ENCODE measurements at regions not wholly inside any gene's neighbourhood (a gene's known extent, or its start where the extent isn't known, plus 50 kb on each side); places are given as distances from the start of the nearest gene placed in this dataset.
"Not testable (repeated sequence)": the region's sequence is repeated elsewhere in the genome, so short reads cannot be mapped to it uniquely, and the experiment has no call there.

GRCh38 chr9:30967476-30967875 lies 1417.0 kb upstream of the ACO1 start:
- no peak for DNase-seq (ENCODE audit: low read depth in 1 of 2, low spot score in 1 of 2)

GRCh38 chr9:30970186-30970585 lies 1414.3 kb upstream of the ACO1 start:
- DNase-seq (ENCODE audit: low read depth in 1 of 2, low spot score in 1 of 2), result no peak

GRCh38 chr9:30970812-30971211 lies 1413.6 kb upstream of the ACO1 start:
- DNase-seq (ENCODE audit: low read depth in 1 of 2, low spot score in 1 of 2), result no peak

- no peak for DNase-seq (ENCODE audit: low read depth in 1 of 2, low spot score in 1 of 2)
Measured at GRCh38 chr9:30972654-30973053, 1411.8 kb upstream of the ACO1 start.

- no peak for DNase-seq (ENCODE audit: low read depth in 1 of 2, low spot score in 1 of 2)
Measured at GRCh38 chr9:30977965-30978364, 1406.5 kb upstream of the ACO1 start.

- no peak for DNase-seq (ENCODE audit: low read depth in 1 of 2, low spot score in 1 of 2)
Measured at GRCh38 chr9:30982301-30982700, 1402.1 kb upstream of the ACO1 start.

- DNase-seq (ENCODE audit: low read depth in 1 of 2, low spot score in 1 of 2), result no peak
Measured at GRCh38 chr9:30995956-30996738, 1388.3 kb upstream of the ACO1 start.

GRCh38 chr9:30996761-30997160 lies 1387.7 kb upstream of the ACO1 start:
- DNase-seq (ENCODE audit: low read depth in 1 of 2, low spot score in 1 of 2), result no peak

- DNase-seq (ENCODE audit: low read depth in 1 of 2, low spot score in 1 of 2), result no peak
Measured at GRCh38 chr9:30997291-30997690, 1387.2 kb upstream of the ACO1 start.

- DNase-seq (ENCODE audit: low read depth in 1 of 2, low spot score in 1 of 2), result no peak
Measured at GRCh38 chr9:31005086-31005665, 1379.3 kb upstream of the ACO1 start.

GRCh38 chr9:31013371-31013770 lies 1371.1 kb upstream of the ACO1 start:
- no peak for DNase-seq (ENCODE audit: low read depth in 1 of 2, low spot score in 1 of 2)

GRCh38 chr9:31023847-31024246 lies 1360.6 kb upstream of the ACO1 start:
- DNase-seq (ENCODE audit: low read depth in 1 of 2, low spot score in 1 of 2), result no peak

GRCh38 chr9:31027678-31028077 lies 1356.8 kb upstream of the ACO1 start:
- no peak for DNase-seq (ENCODE audit: low read depth in 1 of 2, low spot score in 1 of 2)

GRCh38 chr9:31028137-31028536 lies 1356.3 kb upstream of the ACO1 start:
- no peak for DNase-seq (ENCODE audit: low read depth in 1 of 2, low spot score in 1 of 2)

GRCh38 chr9:31030741-31031202 lies 1353.7 kb upstream of the ACO1 start:
- DNase-seq (ENCODE audit: low read depth in 1 of 2, low spot score in 1 of 2), result no peak

GRCh38 chr9:31032206-31032605 lies 1352.2 kb upstream of the ACO1 start:
- no peak for DNase-seq (ENCODE audit: low read depth in 1 of 2, low spot score in 1 of 2)

GRCh38 chr9:31034311-31034710 lies 1350.1 kb upstream of the ACO1 start:
- no peak for DNase-seq (ENCODE audit: low read depth in 1 of 2, low spot score in 1 of 2)

GRCh38 chr9:31040564-31040963 lies 1343.9 kb upstream of the ACO1 start:
- DNase-seq (ENCODE audit: low read depth in 1 of 2, low spot score in 1 of 2), result no peak

GRCh38 chr9:31045810-31046209 lies 1338.6 kb upstream of the ACO1 start:
- DNase-seq (ENCODE audit: low read depth in 1 of 2, low spot score in 1 of 2), result no peak

- DNase-seq (ENCODE audit: low read depth in 1 of 2, low spot score in 1 of 2), result not testable (repeated sequence)
Measured at GRCh38 chr9:31061592-31061991, 1322.9 kb upstream of the ACO1 start.

- DNase-seq (ENCODE audit: low read depth in 1 of 2, low spot score in 1 of 2), result no peak
Measured at GRCh38 chr9:31065691-31066090, 1318.8 kb upstream of the ACO1 start.

- no peak for DNase-seq (ENCODE audit: low read depth in 1 of 2, low spot score in 1 of 2)
Measured at GRCh38 chr9:31067418-31067817, 1317.0 kb upstream of the ACO1 start.

Data from stimulated activated CD4-positive, alpha-beta T cell treated with anti-CD3 and anti-CD28 coated beads, Interleukin-15, amount 100 ng/mL, for 1 hour (primary cell).